NCI-H345 treated with DMSO at 0.1 percent for 48 hours (cell line): ENCODE measurements at regions not wholly inside any gene's neighbourhood (a gene's known extent, or its start where the extent isn't known, plus 50 kb on each side); places are given as distances from the start of the nearest gene placed in this dataset.

Experiments
- DNase-seq: peaks from one replicate; lab custom pipeline; 2025; ENCODE audit not compliant: unreplicated experiment; lab: John Stamatoyannopoulos, UW

DNA sequence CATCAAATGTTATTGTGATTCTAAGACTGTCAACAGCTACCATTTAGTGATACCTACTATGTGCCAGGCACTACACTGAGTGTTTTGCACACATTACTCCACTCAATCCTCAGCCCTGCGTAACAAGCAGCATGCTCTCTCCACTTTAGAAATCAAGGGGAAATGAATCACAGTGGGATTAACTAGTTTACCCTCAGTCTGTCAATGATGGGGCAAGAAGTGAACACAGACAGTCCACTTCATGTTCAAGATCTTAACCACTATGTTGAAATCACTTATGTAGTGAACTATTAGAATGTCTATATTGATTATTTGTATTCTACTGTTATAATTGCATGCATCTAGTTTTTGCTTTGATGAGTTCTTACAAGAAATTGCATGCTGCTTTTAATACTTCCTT lies 165.3 kb downstream of the LTN1 start:
- DNase-seq = no peak

DNA sequence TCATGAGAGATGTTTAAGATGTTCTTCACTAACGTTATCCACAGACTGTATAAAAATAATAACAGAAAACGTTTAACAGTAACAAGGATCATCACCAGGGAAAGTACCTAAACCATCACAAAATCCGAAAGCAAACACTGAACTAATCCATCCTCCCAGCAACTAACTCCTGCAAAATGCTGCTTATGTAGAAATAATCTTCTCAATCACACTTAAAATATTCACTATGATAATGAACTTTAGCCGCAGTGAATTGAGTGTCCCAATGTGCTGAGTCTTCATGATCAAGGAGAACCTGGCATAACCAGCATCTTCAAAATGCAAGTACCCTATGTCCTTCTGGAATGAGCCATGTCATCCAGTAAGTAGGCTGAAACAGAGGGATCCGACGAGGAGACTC lies 166.1 kb downstream of the LTN1 start:
- no peak for DNase-seq

DNA sequence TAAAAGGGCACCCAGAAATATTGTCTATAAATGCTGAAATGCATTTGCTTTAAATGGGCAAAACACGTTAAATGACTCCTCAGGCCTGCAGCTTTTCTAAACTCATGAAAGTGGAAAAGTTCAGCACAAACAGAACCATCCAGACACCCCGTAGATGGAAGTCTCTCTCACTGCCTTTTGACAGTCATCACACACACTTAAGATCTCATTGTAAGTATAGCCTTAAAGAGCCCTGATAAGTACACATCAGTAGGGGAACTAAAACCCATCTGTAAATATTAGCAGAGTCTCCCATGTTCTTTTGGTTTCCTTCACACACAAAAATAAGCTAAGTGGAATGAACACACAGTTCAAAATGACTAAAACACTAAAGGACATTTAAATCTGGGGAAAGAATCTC lies 166.7 kb downstream of the LTN1 start:
- DNase-seq = no peak

DNA sequence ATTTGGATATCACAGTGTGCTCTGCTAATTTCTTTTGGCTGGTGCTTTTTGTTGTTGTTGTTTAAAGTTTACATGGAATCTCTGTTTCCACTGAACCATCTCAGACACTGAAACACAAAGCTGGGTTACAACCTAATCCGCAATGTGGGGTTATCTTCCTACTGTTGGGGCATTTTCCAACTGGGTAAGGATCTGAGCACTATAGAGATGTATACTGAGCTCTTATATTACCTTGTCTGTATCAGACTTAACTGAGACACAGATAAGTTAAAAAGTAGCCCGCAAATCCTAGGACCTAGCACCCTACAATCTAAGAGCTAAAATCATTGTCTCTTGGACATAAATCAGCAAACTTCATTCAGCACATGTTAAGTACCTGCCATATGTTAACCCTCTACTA lies 169.2 kb downstream of the LTN1 start:
- DNase-seq = no peak

DNA sequence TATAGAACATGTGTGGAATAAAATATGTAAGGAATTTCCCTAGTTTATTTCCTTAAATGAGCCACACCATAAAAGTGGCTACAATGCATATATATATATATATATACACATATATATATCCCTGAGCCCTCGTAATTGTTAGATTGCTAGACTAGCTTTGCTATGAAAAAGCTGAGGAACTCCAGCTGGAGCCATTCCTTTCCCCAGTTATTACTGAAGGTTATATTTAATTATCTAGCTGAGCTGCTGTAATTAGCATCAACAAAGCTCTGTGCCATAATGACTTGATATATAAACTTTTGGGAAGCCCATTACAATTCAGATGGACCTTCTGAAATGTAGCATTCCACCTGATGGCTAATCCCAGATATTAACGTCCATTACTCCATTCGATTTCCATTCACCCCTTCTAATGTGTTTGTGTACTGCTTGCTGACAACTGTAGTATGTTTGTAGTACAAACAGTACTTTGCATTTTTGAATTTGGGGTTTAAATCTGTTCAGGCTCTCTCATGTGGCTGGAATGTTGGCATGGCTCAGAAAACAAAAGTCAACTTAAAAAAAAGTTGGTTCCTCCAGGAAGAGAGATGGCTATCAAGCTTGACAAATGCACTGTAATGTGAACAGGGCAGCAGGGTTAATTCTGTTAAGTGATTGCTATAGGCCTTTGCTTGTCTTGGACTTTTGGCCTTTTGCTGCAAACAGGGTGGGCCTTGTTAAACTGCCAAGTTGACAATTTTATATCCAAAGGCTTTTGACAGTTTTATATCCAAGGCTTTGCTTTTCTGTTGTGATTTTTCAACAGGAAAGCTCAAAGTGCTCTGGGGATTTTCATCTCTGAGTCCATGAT lies 170.0 kb downstream of the LTN1 start:
- DNase-seq = no peak

DNA sequence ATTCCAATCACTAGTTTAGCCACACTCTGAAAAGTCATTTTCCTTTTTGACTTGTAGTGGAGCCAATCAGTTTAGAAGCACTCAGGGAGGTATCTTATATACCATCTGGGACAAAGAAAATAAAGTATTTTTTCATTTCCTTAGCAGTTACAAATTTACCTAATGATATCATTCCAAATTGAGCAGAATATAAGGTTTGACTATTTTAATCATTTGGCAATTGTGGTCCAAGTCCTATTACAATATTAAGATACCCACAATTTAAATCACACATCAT lies 170.6 kb downstream of the LTN1 start:
- DNase-seq = no peak

DNA sequence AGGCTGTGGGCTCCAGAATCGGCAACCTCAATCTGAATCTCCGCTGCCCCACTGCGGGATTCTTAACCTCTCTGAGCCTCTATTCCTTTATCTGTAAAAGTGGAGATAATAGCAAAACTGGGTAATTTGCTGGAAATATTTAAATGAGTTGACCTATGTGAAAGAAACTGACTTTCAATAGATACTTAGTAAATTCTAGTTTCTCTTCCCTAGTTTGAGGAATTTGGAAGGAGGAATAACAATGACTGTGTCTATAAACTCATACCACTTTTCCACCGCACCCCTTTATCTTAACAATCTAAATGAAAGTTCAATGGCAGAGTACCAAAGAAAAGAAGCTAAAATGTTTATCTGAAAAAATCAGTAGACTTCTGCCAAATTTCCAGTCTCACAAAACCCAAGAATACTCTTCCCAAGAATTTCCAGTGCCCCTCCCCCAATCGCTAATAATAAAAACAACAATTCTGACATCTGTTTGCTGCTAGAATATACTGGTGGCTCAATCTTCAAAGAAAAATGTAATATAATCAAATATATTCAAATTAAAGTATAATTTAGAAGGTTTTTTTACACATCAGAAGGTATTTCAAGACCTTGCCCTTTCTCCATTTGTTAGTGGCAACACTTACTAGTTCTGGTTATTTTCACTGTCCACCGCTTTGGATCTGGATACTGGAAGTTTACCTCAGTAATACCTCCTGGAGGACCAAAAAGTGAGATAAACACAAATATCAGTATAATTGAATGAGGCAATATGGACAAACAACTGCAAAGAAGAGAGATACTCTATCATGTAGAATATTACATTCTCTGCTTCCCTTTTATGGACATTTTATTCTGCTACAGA lies 171.2 kb downstream of the LTN1 start:
- no peak for DNase-seq

DNA sequence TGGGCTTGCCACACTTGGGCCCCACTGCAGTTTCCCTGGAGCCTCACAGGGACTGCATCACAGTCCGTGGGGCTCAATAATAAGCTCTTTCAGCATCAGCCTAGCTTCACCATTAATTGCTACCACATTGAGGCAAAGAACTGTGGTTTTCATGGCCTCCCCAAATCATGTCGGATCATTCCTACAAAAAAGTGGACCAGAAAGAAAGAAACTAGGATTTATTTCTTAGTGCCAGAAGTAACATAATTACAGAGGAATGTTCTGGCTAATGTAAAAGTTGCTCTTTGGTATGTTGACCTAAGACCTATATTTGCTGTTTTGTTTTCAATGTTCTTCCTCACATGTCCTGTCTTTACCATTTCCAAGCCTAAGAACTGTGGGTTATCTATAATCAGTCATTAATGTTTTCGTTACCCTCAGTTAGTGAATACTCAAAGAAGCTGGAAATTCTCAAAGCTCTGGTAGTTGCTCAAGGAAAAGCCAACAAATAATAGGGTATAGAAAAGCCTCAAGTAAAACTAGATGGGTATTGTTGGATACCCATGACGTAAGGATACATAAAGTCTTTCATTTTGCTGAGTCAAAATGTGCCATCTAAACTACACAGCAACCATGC lies 173.9 kb downstream of the LTN1 start:
- no peak for DNase-seq

DNA sequence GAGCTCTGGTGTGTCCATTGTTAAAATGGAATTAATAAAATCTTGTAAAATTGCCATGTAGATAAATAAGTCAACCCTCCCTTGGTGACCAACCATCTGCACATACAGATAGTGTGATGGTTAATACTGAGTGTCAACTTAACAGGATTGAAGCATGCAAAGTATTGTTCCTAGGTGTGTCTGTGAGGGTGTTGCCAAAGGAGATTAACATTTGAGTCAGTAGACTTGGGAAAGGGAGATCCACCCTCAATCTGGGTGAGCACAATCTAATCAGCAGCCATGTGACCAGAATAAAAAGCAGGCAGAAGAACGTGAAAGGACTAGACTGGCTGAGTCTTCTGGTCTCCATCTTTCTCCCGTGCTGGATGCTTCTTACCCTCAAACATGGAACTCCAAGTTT lies 174.8 kb downstream of the LTN1 start:
- no peak for DNase-seq

DNA sequence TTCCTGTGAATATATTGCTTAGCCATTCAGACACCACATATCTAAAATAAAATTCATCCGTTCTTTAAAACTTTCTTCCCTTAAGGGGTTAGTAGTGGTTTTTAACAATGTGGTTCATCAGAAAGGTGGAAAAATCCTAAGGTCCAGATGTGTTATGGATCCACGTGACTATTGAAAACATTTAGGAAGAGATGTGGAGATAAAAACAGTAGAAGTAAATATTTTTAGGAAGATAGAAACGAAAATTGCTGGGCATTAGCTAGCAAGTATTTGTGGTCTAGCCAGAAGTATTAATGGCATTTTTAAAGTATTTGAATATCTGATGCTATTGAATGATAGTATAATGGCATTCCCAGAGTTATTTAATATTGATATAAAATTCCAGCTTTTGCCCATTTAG lies 180.8 kb downstream of the LTN1 start:
- DNase-seq = no peak

DNA sequence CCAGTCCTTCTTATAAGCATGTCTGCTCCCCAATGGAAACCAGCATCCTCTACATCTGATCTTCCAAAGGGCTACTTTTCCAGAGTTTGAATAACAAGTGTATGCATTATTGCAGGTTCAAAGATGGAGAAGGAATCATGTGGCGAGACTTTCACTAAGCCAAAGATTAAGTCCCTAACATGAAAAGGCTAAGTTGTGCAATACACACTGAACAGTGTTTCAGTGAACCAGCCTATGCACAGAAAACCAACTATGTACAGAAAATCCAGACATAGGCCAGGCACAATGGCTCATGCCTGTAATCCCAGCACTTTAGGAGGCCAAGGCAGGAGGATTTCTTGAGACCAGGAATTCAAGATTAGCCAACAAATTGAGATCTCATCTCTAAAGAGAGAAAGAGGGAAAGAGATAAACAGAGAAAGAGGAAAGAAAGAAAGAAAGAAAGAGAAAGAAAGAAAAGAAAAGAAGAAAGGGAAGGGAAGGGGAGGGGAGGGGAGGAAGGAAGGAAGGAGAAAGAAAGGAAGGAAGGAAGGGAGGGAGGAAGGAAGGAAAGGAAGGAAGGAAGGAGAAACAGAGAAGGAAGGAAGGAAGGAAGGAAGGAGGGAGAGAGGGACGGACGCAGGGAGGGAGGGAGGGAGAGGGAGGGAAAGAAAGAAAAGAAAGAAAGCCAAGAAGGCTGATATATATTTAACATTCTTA lies 181.7 kb downstream of the LTN1 start:
- no peak for DNase-seq

DNA sequence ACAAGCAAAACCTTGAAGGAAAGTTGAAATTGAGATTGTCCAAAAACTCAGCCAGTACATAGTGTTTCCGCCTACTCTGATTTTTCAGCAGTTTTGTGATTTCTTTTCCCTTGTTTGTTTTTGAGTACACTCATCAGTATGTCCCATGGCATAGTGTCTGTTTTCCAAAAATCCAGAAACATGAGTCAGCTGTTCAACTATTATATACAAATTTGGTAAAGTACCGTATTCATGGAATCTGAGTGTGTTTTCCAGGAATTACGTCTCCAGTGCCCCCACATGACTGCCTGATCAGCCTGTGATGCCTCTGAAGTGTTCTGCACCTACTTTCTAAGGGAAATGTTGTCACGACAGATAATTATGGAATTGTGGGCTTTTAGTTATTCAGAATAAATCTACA lies 186.8 kb downstream of the LTN1 start:
- no peak for DNase-seq

DNA sequence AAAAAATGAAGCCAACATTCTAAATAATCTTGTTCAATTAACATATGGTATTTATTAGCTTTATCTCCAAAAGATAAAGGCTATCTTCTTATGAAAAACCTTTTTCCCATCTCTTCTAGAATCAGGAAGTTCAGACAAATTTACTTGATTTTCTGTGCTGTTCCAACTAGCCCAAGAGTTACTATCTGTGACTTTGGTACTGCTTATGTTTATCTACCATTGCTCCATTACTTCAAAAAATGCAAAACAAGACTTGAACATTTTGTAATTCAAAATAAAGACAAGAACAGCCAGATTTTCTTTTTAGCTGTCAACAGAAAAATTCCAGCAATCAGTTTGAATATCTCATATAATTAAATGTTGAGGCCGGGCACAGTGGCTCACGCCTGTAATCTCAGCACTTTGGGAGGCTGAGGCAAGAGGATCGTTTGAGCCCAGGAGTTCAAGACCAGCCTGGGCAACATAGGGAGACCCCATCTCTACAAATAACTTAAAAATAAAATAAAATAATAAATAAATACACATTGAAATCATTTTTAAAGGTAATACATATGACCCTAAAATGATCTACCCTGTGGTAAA lies 188.5 kb downstream of the LTN1 start:
- no peak for DNase-seq

DNA sequence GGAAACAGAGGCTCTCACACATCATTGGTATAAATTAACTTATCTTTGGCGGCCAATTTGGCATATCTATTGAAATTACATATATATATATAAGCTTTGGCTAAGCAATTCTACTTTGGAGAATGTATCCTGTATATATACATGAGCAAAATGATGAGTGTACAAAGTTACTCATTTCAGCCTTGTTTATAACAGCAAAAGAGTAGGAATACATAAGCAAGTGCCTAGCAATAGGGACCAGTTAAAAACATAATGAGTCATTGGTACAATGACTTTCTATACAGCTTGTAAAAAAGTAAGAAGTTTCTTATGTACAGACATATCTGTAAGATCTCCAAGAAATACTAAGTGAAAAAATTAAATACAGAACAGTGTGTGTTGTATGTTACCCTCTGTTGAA lies 190.8 kb downstream of the LTN1 start:
- DNase-seq = no peak

DNA sequence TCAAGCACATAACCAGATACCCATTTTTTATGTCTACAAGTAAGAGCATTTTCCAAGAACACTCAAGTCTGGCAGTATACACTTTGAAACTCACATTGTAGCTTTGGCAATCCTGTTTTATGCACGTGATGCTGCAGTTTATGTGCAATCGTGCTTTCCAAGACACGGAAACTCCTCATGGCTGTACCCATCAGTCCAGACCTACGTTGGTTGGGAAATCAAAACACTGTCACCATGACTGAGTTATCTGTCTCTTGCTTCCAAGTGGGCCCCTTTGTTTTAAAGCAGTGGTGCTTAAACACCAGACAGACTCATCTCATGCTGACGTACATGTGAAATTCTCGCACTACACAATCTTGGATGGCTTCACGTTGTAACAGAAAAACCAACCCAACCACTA lies 192.8 kb downstream of the LTN1 start:
- no peak for DNase-seq

DNA sequence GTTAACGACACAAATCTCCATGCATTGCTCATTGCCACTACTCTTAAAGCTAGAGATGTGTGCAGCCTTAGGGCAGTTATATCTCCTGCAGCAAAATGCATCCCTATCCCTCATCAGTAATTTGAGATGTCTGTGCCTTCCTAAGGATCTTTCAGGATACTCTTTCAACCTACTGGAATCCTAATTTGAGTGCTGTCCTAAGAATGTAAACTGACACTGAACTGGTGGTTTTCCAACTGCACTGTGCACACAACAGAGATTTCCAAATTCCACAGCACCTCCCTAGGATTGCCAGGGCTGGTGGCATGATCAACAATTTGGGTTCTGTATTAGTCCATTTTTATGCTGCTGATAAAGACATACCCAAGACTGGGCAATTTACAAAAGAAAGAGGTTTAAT lies 193.9 kb downstream of the LTN1 start:
- no peak for DNase-seq

DNA sequence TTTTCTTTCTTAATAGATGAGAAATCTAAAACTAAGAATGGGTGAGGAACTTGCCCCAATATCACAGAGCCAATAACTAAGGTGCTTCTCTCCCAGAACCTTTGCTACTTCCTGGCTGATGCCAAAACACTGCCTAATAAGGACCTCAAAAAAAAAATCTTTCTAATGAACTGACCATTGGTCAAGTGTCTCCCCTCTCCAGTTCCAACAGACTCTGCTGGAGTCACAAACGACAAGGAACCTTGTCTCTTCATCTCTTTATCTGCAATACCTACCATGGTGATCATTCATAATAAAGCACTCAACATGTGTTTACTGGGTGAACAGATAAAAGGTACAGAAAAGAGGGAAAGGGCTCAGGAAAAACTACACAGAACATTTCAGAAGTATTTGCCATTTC lies 197.4 kb downstream of the LTN1 start:
- DNase-seq = no peak

DNA sequence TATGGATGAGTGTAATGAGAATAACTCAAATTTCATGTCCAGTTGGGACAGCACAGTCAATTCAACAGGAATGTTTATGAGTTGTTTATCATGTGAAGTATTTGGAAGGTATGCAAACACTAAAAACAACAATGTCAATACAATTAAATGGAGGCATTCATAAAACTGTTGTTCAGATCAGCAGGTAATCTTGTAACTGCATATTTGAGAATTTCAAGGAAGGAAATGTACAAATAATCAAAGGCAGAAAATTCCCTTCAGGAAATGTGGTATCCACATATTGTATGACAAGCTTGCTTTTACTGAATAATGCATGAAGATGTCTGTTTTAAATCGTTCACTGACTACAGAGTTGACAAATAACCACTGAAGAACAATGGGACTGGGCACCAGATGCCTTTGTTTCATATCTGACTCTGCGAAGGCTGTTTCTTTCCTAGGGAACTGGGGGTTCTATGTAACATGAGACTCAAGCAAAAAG lies 198.3 kb downstream of the LTN1 start:
- no peak for DNase-seq

DNA sequence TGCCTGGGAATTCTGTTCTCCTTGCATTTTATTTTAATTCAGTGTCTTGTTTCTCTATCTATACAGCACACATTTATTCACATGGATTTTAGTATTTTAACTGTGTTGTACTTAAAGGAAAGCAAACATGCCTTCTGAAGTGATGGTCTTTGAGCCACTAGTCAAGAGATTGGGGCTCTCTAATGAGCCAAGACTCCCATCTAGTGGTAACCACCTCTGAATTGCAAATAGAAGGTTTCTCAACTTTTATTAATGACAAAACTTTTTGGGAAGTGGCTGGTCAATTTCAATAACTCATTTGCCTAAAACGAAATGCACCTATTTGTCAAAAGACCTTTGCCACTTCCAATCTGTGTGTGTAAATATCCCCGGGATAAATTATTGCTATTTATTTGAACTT lies 199.6 kb downstream of the LTN1 start:
- no peak for DNase-seq

DNA sequence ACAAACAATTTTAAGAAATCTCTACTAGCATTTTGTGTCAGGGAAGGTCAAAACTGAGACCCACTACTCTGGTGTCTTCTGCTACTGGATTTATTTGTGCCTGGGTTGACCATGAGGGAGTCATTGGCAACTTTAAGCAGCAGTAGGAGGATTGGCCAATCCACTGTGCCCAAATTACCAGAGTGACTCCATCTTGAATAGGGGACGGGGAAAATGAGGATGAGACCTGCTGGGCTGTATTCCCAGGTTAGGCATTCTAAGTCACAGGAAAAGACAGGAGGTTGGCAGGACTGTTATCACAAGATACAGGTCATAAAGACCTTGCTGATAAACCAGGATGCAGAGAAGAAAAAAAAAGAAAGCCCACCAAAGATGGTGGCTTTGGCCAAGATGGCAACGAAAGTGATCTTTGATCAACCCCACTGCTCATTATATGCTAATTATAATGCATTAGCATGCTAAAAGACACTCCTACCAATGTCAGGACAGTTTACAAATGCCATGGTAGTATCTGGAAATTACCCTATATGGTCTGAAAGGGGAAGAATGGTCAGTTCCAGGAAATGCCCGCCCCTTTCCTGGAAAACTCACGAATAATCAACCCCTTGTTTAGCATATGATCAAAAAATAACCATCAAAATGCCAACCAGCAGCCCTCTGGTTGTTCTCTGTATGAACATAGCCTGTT lies 200.9 kb downstream of the LTN1 start:
- DNase-seq = no peak

DNA sequence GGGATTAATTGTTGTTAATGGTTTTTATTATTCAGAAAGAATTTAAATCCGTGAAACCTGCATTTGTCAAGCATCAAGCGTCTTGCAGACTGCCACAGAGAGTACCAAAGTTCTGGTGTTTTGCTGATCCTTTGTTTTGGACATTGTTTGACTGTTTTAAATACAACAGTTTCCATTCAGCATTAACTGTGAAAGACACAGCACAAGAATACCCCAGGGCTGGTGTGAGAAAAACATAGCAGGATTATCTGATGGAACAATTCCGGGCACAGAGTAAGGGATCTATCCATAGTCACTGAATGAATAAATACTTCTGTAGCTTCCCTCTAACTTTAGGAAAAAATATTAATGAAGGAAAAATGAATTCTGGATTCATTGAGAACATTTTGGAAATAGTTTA lies 202.3 kb downstream of the LTN1 start:
- no peak for DNase-seq
